ENCODE measurements at regions not wholly inside any gene's neighbourhood (a gene's known extent, or its start where the extent isn't known, plus 50 kb on each side); places are given as distances from the start of the nearest gene placed in this dataset.

DNA sequence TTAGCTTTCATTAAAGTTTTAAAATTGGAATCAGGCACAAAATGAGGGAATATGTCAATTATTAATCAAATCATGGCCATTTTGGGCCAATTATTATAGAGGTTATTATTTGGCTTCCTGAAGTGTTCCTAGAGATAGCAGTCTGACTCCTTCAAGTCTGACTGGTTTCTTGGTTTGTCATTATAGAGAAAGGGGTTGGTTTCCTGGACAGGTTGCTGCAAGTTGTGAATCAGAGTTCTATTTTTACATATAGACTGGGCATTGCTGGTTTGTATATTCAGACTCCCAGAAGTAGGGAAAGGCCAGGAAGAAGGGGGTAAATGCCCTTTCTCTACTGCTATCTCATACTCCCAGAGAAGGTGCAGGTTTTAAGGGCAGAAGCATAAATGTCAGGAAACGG, 121.4 kb upstream of the CEP162 start:
- DNase-seq (ENCODE audit: low read depth), result no peak
- H3K4me3 ChIP-seq (ENCODE audit: low read depth, low read length), result no peak overlapping the region
- TF ChIP-seq, protein P1, sequence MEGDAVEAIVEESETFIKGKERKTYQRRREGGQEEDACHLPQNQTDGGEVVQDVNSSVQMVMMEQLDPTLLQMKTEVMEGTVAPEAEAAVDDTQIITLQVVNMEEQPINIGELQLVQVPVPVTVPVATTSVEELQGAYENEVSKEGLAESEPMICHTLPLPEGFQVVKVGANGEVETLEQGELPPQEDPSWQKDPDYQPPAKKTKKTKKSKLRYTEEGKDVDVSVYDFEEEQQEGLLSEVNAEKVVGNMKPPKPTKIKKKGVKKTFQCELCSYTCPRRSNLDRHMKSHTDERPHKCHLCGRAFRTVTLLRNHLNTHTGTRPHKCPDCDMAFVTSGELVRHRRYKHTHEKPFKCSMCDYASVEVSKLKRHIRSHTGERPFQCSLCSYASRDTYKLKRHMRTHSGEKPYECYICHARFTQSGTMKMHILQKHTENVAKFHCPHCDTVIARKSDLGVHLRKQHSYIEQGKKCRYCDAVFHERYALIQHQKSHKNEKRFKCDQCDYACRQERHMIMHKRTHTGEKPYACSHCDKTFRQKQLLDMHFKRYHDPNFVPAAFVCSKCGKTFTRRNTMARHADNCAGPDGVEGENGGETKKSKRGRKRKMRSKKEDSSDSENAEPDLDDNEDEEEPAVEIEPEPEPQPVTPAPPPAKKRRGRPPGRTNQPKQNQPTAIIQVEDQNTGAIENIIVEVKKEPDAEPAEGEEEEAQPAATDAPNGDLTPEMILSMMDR (IDR thresholded peaks at IDR 0.05; ENCODE audit: insufficient read depth, low read depth, low read length), result no peak

- TF ChIP-seq, protein P1 (IDR thresholded peaks at IDR 0.05; ENCODE audit: insufficient read depth, low read depth, low read length), result no peak
- DNase-seq (ENCODE audit: low read depth), result no peak
- H3K4me3 ChIP-seq (ENCODE audit: low read depth, low read length), result no peak overlapping the region
These were observed 118.9 kb upstream of the CEP162 start for GRCh38 chr6:84346372-84346771.

GRCh38 chr6:84344005-84344404, 116.6 kb upstream of the CEP162 start:
- TF ChIP-seq, protein P1 (IDR thresholded peaks at IDR 0.05; ENCODE audit: insufficient read depth, low read depth, low read length), result no peak
- no peak for DNase-seq (ENCODE audit: low read depth)
- H3K4me3 ChIP-seq (ENCODE audit: low read depth, low read length), result no peak overlapping the region

DNA sequence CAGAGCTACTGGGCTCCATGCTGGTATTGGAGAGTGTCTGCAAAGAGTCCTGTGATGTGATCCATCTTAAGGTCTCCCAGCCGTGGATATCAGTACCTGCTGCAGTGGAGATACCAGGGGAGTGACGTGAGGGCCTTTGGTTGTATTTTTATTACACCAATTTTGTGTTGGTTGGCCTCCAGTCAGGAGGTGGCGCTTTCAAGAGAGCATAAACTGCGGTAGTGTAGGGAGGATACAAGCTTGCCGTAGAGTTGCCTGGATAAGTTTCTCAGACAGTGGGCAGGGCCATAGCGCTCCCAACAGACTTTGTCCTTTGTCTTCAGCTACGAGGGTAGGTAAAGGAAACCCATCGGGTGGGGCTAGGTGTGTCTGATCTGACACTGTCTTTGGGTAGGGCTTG, 113.0 kb upstream of the CEP162 start:
- TF ChIP-seq, protein P1 (IDR thresholded peaks at IDR 0.05; ENCODE audit: insufficient read depth, low read depth, low read length), result no peak
- DNase-seq (ENCODE audit: low read depth), result no peak
- H3K4me3 ChIP-seq (ENCODE audit: low read depth, low read length), result no peak overlapping the region

DNA sequence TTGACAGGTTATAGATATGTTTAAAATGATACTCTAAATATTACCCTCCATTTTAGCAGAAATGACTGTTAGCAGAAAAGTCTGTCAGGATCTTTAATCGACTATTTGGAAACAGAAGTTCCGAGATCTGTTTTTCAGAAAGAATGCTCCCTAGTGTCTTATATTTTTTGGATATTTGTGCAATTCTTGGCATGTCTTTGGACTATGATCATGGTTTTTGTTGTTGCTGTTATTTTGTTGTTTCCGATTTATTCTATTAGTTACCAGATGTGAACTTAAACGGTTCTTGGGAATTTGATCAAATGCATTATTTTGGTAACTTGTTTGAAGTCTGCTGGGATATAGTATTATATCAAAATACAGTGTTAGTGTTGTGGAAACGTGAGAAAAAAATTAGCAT, 106.4 kb upstream of the CEP162 start:
- DNase-seq (ENCODE audit: low read depth), result no peak
- no peak overlapping the region for H3K4me3 ChIP-seq (ENCODE audit: low read depth, low read length)
- TF ChIP-seq, protein P1 (IDR thresholded peaks at IDR 0.05; ENCODE audit: insufficient read depth, low read depth, low read length), result no peak

DNA sequence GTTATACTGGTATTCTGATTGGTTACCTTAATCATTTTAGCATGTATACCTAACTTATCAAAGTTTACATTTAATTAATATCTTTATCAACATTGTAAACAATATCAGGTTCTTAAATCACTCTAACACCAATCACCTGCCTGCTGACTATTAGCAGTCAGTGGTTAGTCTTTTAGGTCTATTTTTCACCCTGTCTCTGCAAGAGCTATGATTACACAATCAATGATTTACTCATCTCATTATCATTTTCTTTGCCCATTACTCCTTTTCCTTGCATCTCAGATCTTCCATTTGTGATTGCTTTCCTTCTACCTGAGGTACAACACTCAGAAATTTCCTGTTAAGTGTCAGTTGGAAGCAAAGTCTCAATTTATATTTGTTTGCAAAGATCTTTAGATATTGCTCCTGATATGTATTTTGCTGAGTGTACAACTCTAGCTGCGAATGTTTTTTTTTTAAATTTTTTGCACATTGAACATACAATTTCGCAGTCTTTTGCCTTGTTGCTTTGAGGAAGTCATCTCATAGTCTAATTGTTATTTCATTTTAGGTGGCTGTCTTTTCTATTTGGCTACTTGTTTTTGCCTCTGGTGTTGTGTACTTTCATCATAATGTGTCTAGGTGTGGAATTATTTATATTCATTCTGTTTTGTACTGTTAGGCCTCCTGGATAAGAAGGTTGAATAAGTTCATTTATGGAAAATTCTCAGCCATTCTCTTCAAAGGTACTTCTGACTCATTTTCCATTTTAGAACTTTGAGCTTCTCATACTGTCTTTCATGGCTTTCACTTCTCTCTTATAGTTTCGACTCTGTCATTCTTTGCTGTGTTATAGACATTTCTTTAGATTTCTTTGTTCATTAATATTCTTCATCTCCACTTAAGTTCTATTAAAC, 104.9 kb upstream of the CEP162 start:
- H3K4me3 ChIP-seq (ENCODE audit: low read depth, low read length), result no peak overlapping the region
- DNase-seq (ENCODE audit: low read depth), result no peak
- TF ChIP-seq, protein P1 (IDR thresholded peaks at IDR 0.05; ENCODE audit: insufficient read depth, low read depth, low read length), result no peak
